ENCODE measurements at regions not wholly inside any gene's neighbourhood (a gene's known extent, or its start where the extent isn't known, plus 50 kb on each side); places are given as distances from the start of the nearest gene placed in this dataset.
"Not testable (repeated sequence)": the region's sequence is repeated elsewhere in the genome, so short reads cannot be mapped to it uniquely, and the experiment has no call there.

DNA sequence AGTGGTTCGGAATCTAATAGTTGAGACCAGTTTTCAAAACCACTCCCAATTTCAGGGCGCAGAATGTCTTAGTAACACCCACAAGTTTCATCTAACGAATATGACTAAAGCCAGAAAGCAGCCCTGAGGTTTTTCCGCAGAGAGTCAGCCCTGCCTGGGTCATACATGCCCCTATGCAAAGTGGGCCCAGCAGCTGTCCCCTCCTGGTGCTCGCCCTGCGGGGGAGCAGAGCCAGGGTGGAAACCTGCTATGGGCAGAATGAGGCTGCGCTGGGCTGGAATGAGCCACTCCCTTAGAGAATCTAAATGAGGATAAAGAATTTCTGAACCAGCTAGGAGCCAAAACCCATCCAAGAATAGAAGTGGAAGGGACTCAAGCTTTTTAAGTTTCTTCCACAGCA is 69.4 kb upstream of the KIF2A start:
- TF ChIP-seq CTCF, EP300, POLR2A (IDR thresholded peaks at IDR 0.05): not testable (repeated sequence)

Data from sigmoid colon (tissue), 4 donors.